KMS-11 (cell line): ENCODE measurements at regions not wholly inside any gene's neighbourhood (a gene's known extent, or its start where the extent isn't known, plus 50 kb on each side); places are given as distances from the start of the nearest gene placed in this dataset.
A peak's percentile ranks its signal among the peaks of the same experiment; 100 is the strongest.

Source experiments
- H2AFZ ChIP-seq: fragments of 200-600 bp; sonication (generic); 2 replicates; pipeline ENCODE4 v1.6.1; 2016; ENCODE audit warnings: antibody characterized with exemption, mixed run types, low read depth
- H3K27ac ChIP-seq: fragments of 200-600 bp; sonication (generic); 2 replicates; pipeline ENCODE4 v1.6.1; 2016; ENCODE audit warnings: mild to moderate bottlenecking, mixed run types
- H3K27me3 ChIP-seq: fragments of 200-600 bp; sonication (generic); 2 replicates; pipeline ENCODE4 v1.6.1; 2017; ENCODE audit warnings: mild to moderate bottlenecking, low read depth, mixed run types, moderate library complexity; ENCODE audit not compliant: insufficient read depth
- H3K36me3 ChIP-seq: fragments of 200-600 bp; sonication (generic); 2 replicates; pipeline ENCODE4 v1.6.1; 2017; ENCODE audit warnings: mild to moderate bottlenecking, mixed run types; ENCODE audit not compliant: insufficient read depth
- H3K4me1 ChIP-seq: fragments of 200-600 bp; sonication (generic); 2 replicates; pipeline ENCODE4 v1.6.1; 2016; ENCODE audit warnings: mild to moderate bottlenecking, low read depth, mixed run types; ENCODE audit not compliant: poor library complexity, severe bottlenecking
- H3K4me2 ChIP-seq: fragments of 200-600 bp; sonication (generic); 2 replicates; pipeline ENCODE4 v1.7.0; 2016; ENCODE audit warnings: mild to moderate bottlenecking, mixed run types
- H3K4me3 ChIP-seq: fragments of 200-600 bp; sonication (generic); IDR thresholded peaks from 2 replicates; pipeline ENCODE4 v1.6.1; 2017; ENCODE audit warnings: low read depth, low read length, mixed read lengths; ENCODE audit not compliant: insufficient read depth
- H3K79me2 ChIP-seq: fragments of 200-600 bp; sonication (generic); 2 replicates; pipeline ENCODE4 v1.6.1; 2016; ENCODE audit warnings: low read depth, mixed run types; ENCODE audit not compliant: insufficient read depth
- H3K9ac ChIP-seq: fragments of 200-600 bp; sonication (generic); 2 replicates; pipeline ENCODE4 v1.6.1; 2016; ENCODE audit warnings: mild to moderate bottlenecking, mixed run types
- H4K20me1 ChIP-seq: fragments of 200-600 bp; sonication (generic); 2 replicates; pipeline ENCODE4 v1.6.1; 2016; ENCODE audit warnings: mild to moderate bottlenecking, mixed run types; ENCODE audit not compliant: insufficient read depth
- CTCF ChIP-seq: fragments of 200-600 bp; sonication (generic); conservative IDR thresholded peaks from 2 replicates; pipeline ENCODE4 v1.6.1; 2017; ENCODE audit warnings: low read depth, mild to moderate bottlenecking, antibody characterized with exemption, low read length, moderate library complexity, mixed read lengths

- Histone ChIP-seq H3K27me3 (no peaks in the 10 kb centered on the region), H3K4me2 (no peak overlapping the region), H3K36me3 (no peaks in the 10 kb centered on the region), H3K9ac (no peak overlapping the region), H3K4me1 (peaks cover 10% of the 10 kb centered on the region), H3K79me2 (no peaks in the 10 kb centered on the region), H2AFZ (0 out of 2 replicates have a peak overlapping the region, but pooled peaks have one; percentile 1), H3K4me3 (no peak overlapping the region), H4K20me1 (no peaks in the 10 kb centered on the region), H3K27ac (no peak overlapping the region)
- TF ChIP-seq CTCF = no peak
Measured at GRCh38 chr4:136863756-136864155, 668.5 kb downstream of the PCDH18 start.

- no peak for TF ChIP-seq CTCF
- Histone ChIP-seq H4K20me1 (no peaks in the 10 kb centered on the region), H3K36me3 (no peaks in the 10 kb centered on the region), H3K4me1 (peaks cover 10% of the 10 kb centered on the region), H3K27me3 (no peaks in the 10 kb centered on the region), H3K79me2 (no peaks in the 10 kb centered on the region), H3K4me2 (no peak overlapping the region), H3K4me3 (no peak overlapping the region), H3K9ac (no peak overlapping the region), H3K27ac (no peak overlapping the region), H2AFZ (no peak overlapping the region)
Measured at GRCh38 chr4:136862653-136863052, 669.6 kb downstream of the PCDH18 start.

- H4K20me1 ChIP-seq = no peaks in the 10 kb centered on the region
- no peak overlapping the region for H3K27ac ChIP-seq
- peaks cover 10% of the 10 kb centered on the region for H3K4me1 ChIP-seq
- no peak for TF ChIP-seq CTCF
- no peaks in the 10 kb centered on the region for H3K79me2 ChIP-seq
- H3K27me3 ChIP-seq = no peaks in the 10 kb centered on the region
- no peaks in the 10 kb centered on the region for H3K36me3 ChIP-seq
- no peak overlapping the region for H3K9ac ChIP-seq
- H3K4me3 ChIP-seq = no peak overlapping the region
- no peak overlapping the region for H3K4me2 ChIP-seq
- no peak overlapping the region for H2AFZ ChIP-seq
Measured at GRCh38 chr4:136861091-136861490, 671.2 kb downstream of the PCDH18 start.

- no peak overlapping the region for H3K4me3 ChIP-seq
- no peaks in the 10 kb centered on the region for H3K36me3 ChIP-seq
- H4K20me1 ChIP-seq = no peaks in the 10 kb centered on the region
- no peak for TF ChIP-seq CTCF
- H3K27me3 ChIP-seq = no peaks in the 10 kb centered on the region
- H3K4me2 ChIP-seq = no peak overlapping the region
- H3K79me2 ChIP-seq = no peaks in the 10 kb centered on the region
- no peak overlapping the region for H3K27ac ChIP-seq
- H2AFZ ChIP-seq = no peak overlapping the region
- peaks cover 4% of the 10 kb centered on the region for H3K4me1 ChIP-seq
- H3K9ac ChIP-seq = no peak overlapping the region
Measured at GRCh38 chr4:136858903-136859302, 673.4 kb downstream of the PCDH18 start.
